ENCODE measurements at regions not wholly inside any gene's neighbourhood (a gene's known extent, or its start where the extent isn't known, plus 50 kb on each side); places are given as distances from the start of the nearest gene placed in this dataset.

- Histone ChIP-seq H3K9ac (ENCODE audit: low read length) (no peak overlapping the region), H3K27me3 (ENCODE audit: insufficient read depth, low read length) (no peaks in the 10 kb centered on the region), H3K4me2 (ENCODE audit: low read length) (no peak overlapping the region), H3F3A (ENCODE audit: insufficient read depth, low read length) (no peaks in the 10 kb centered on the region), H3K9me3 (ENCODE audit: low read length) (no peaks in the 10 kb centered on the region), H3K27ac (ENCODE audit: low read depth, low read length, poor library complexity, severe bottlenecking) (no peak overlapping the region), H3K9me2 (ENCODE audit: low read depth, low read length) (no peaks in the 10 kb centered on the region), H2AFZ (ENCODE audit: low read length) (no peak overlapping the region), H3K4me1 (ENCODE audit: insufficient read depth, low read length, severe bottlenecking) (no peaks in the 10 kb centered on the region), H3K4me3 (ENCODE audit: low read depth, low read length, poor library complexity, severe bottlenecking) (no peak overlapping the region), H4K20me1 (ENCODE audit: insufficient read depth, low read length) (no peaks in the 10 kb centered on the region), H3K36me3 (ENCODE audit: insufficient read depth, low read length) (no peaks in the 10 kb centered on the region), H3K79me2 (ENCODE audit: insufficient read depth, low read length) (no peaks in the 10 kb centered on the region)
- TF ChIP-seq EZH2 (IDR thresholded peaks at IDR 0.05; ENCODE audit: borderline replicate concordance, low read length) (no peak), CTCF (IDR thresholded peaks at IDR 0.05; ENCODE audit: low read length) (no peak)
Measured at GRCh38 chrX:98057176-98057575, 1173.5 kb downstream of the RPA4 start.

GRCh38 chrX:98065151-98065550 is 1181.4 kb downstream of the RPA4 start:
- H3K4me1 ChIP-seq (ENCODE audit: insufficient read depth, low read length, severe bottlenecking) = no peaks in the 10 kb centered on the region
- no peaks in the 10 kb centered on the region for H3K27me3 ChIP-seq (ENCODE audit: insufficient read depth, low read length)
- H3K36me3 ChIP-seq (ENCODE audit: insufficient read depth, low read length) = no peaks in the 10 kb centered on the region
- H3K9me3 ChIP-seq (ENCODE audit: low read length) = no peaks in the 10 kb centered on the region
- no peaks in the 10 kb centered on the region for H4K20me1 ChIP-seq (ENCODE audit: insufficient read depth, low read length)
- no peaks in the 10 kb centered on the region for H3F3A ChIP-seq (ENCODE audit: insufficient read depth, low read length)
- no peaks in the 10 kb centered on the region for H3K79me2 ChIP-seq (ENCODE audit: insufficient read depth, low read length)
- no peak overlapping the region for H3K9ac ChIP-seq (ENCODE audit: low read length)
- TF ChIP-seq CTCF (IDR thresholded peaks at IDR 0.05; ENCODE audit: low read length) (no peak), EZH2 (IDR thresholded peaks at IDR 0.05; ENCODE audit: borderline replicate concordance, low read length) (no peak)
- H2AFZ ChIP-seq (ENCODE audit: low read length) = no peak overlapping the region
- no peak overlapping the region for H3K4me3 ChIP-seq (ENCODE audit: low read depth, low read length, poor library complexity, severe bottlenecking)
- no peaks in the 10 kb centered on the region for H3K9me2 ChIP-seq (ENCODE audit: low read depth, low read length)
- no peak overlapping the region for H3K27ac ChIP-seq (ENCODE audit: low read depth, low read length, poor library complexity, severe bottlenecking)
- H3K4me2 ChIP-seq (ENCODE audit: low read length) = no peak overlapping the region

- Histone ChIP-seq H3K9ac (ENCODE audit: low read length) (no peak overlapping the region), H3K79me2 (ENCODE audit: insufficient read depth, low read length) (no peaks in the 10 kb centered on the region), H3K27ac (ENCODE audit: low read depth, low read length, poor library complexity, severe bottlenecking) (no peak overlapping the region), H3K4me3 (ENCODE audit: low read depth, low read length, poor library complexity, severe bottlenecking) (no peak overlapping the region), H3K4me2 (ENCODE audit: low read length) (no peak overlapping the region), H3F3A (ENCODE audit: insufficient read depth, low read length) (no peaks in the 10 kb centered on the region), H3K9me2 (ENCODE audit: low read depth, low read length) (no peaks in the 10 kb centered on the region), H3K27me3 (ENCODE audit: insufficient read depth, low read length) (no peaks in the 10 kb centered on the region), H2AFZ (ENCODE audit: low read length) (no peak overlapping the region), H3K9me3 (ENCODE audit: low read length) (no peaks in the 10 kb centered on the region), H3K4me1 (ENCODE audit: insufficient read depth, low read length, severe bottlenecking) (no peaks in the 10 kb centered on the region), H3K36me3 (ENCODE audit: insufficient read depth, low read length) (no peaks in the 10 kb centered on the region), H4K20me1 (ENCODE audit: insufficient read depth, low read length) (no peaks in the 10 kb centered on the region)
- no peak for TF ChIP-seq CTCF (IDR thresholded peaks at IDR 0.05; ENCODE audit: low read length)
- no peak for TF ChIP-seq EZH2 (IDR thresholded peaks at IDR 0.05; ENCODE audit: borderline replicate concordance, low read length)
Measured at GRCh38 chrX:98067611-98068010, 1183.9 kb downstream of the RPA4 start.
